Ascending aorta (tissue), 2 donors: ENCODE measurements at regions not wholly inside any gene's neighbourhood (a gene's known extent, or its start where the extent isn't known, plus 50 kb on each side); places are given as distances from the start of the nearest gene placed in this dataset.
"Not testable (repeated sequence)": the region's sequence is repeated elsewhere in the genome, so short reads cannot be mapped to it uniquely, and the experiment has no call there.

Experiments used
- DNase-seq, 2 donors: peaks; one replicate each; pipeline ENCODE4 v3.0.0-alpha.2; 2019; ENCODE audit warnings: low spot score in 2 of 2
- H3K27ac ChIP-seq, 2 donors: fragments of 200-600 bp; sonication (generic); one replicate each; pipeline ENCODE4 v1.5.1; 2016 to 2017; ENCODE audit warnings: mild to moderate bottlenecking in 1 of 2
- H3K27me3 ChIP-seq: fragments of 200-600 bp; sonication (generic); one replicate; pipeline ENCODE4 v1.5.1; 2017
- H3K36me3 ChIP-seq, 2 donors: fragments of 200-600 bp; sonication (generic); one replicate each; pipeline ENCODE4 v1.5.1; 2016
- H3K4me1 ChIP-seq, 2 donors: fragments of 200-600 bp; sonication (generic); one replicate each; pipeline ENCODE4 v1.5.1; 2016 to 2017; ENCODE audit warnings: mild to moderate bottlenecking in 1 of 2
- H3K4me3 ChIP-seq, 2 donors: fragments of 200-600 bp; sonication (generic); one replicate each; pipeline ENCODE4 v1.5.1; 2016 to 2017; ENCODE audit warnings: mild to moderate bottlenecking in 1 of 2
- H3K9me3 ChIP-seq, 2 donors: fragments of 200-600 bp; sonication (generic); one replicate each; pipeline ENCODE4 v1.5.1; 2016
- CTCF ChIP-seq, 3 experiments: fragments of 200-600 bp in 2 of 3; fragments of 450-650 bp in 1 of 3; sonication (generic) in 2 of 3; IDR thresholded peaks; one replicate each; pipeline ENCODE4 v1.5.1; 2016 to 2019; ENCODE audit warnings: antibody characterized with exemption in 3 of 3, mild to moderate bottlenecking in 1 of 3, moderate library complexity in 1 of 3
- intact Hi-C: fragments of 100-400 bp; cut with DNase I; formaldehyde crosslinking; loops from one replicate; pipeline ENCODE4 v1.15.1; 2023

- intact Hi-C loops, result no loop called here
- Histone ChIP-seq H3K9me3 (no peaks in the 10 kb centered on the region), H3K36me3 (no peaks in the 10 kb centered on the region), H3K4me1 (no peaks in the 10 kb centered on the region), H3K27me3 (no peaks in the 10 kb centered on the region), H3K27ac (no peak overlapping the region), H3K4me3 (no peak overlapping the region)
- DNase-seq, result no peak
- no peak for TF ChIP-seq CTCF (IDR thresholded peaks at IDR 0.05)
Observed at GRCh38 chr4:31735004-31735403, 1014.8 kb downstream of the PCDH7 start.

GRCh38 chr4:31737419-31737818 is 1017.2 kb downstream of the PCDH7 start:
- no peaks in the 10 kb centered on the region for H3K27me3 ChIP-seq
- H3K9me3 ChIP-seq, result no peaks in the 10 kb centered on the region
- H3K36me3 ChIP-seq, result no peaks in the 10 kb centered on the region
- no peak for DNase-seq
- no peak overlapping the region for H3K27ac ChIP-seq
- H3K4me1 ChIP-seq, result no peaks in the 10 kb centered on the region
- intact Hi-C loops, result no loop called here
- no peak for TF ChIP-seq CTCF (IDR thresholded peaks at IDR 0.05)
- H3K4me3 ChIP-seq, result no peak overlapping the region

- no peaks in the 10 kb centered on the region for H3K9me3 ChIP-seq
- H3K27me3 ChIP-seq, result no peaks in the 10 kb centered on the region
- H3K4me1 ChIP-seq, result no peaks in the 10 kb centered on the region
- H3K27ac ChIP-seq, result no peak overlapping the region
- TF ChIP-seq CTCF (IDR thresholded peaks at IDR 0.05), result no peak
- DNase-seq, result no peak
- H3K4me3 ChIP-seq, result no peak overlapping the region
- no peaks in the 10 kb centered on the region for H3K36me3 ChIP-seq
- intact Hi-C loops, result no loop called here
Observed at GRCh38 chr4:31741326-31741725, 1021.2 kb downstream of the PCDH7 start.

GRCh38 chr4:31748382-31748781 is 1028.2 kb downstream of the PCDH7 start:
- Histone ChIP-seq H3K4me1 (no peaks in the 10 kb centered on the region), H3K27me3 (no peaks in the 10 kb centered on the region), H3K4me3 (no peak overlapping the region), H3K27ac (no peak overlapping the region), H3K36me3 (no peaks in the 10 kb centered on the region), H3K9me3 (peaks cover 0 to 6% of the 10 kb centered on the region in 2 donors)
- intact Hi-C loops, result no loop called here
- DNase-seq, result no peak
- TF ChIP-seq CTCF (IDR thresholded peaks at IDR 0.05), result no peak

- H3K4me3 ChIP-seq, DNase-seq, H3K9me3 ChIP-seq, H3K4me1 ChIP-seq, H3K27me3 ChIP-seq, H3K36me3 ChIP-seq, intact Hi-C loops, H3K27ac ChIP-seq: not testable (repeated sequence)
Observed at GRCh38 chr4:31750581-31750980, 1030.4 kb downstream of the PCDH7 start.

- peaks cover 0 to 6% of the 10 kb centered on the region in 2 donors for H3K9me3 ChIP-seq
- H3K27me3 ChIP-seq, result no peaks in the 10 kb centered on the region
- H3K4me1 ChIP-seq, result no peaks in the 10 kb centered on the region
- no peaks in the 10 kb centered on the region for H3K36me3 ChIP-seq
- no peak for DNase-seq
- TF ChIP-seq CTCF (IDR thresholded peaks at IDR 0.05), result no peak
- no peak overlapping the region for H3K27ac ChIP-seq
- H3K4me3 ChIP-seq, result no peak overlapping the region
- intact Hi-C loops, result no loop called here
Observed at GRCh38 chr4:31755751-31756150, 1035.6 kb downstream of the PCDH7 start.
